CD4-positive, alpha-beta T cell (primary cell): ENCODE measurements at regions not wholly inside any gene's neighbourhood (a gene's known extent, or its start where the extent isn't known, plus 50 kb on each side); places are given as distances from the start of the nearest gene placed in this dataset.
A peak's percentile ranks its signal among the peaks of the same experiment; 100 is the strongest.

Experiments
- ATAC-seq: fragments of 200-7000 bp; cut with Tn5 transposase; one replicate; pipeline ENCODE4 v1.10.0; 2022; ENCODE audit warnings: mild to moderate bottlenecking; ENCODE audit not compliant: poor library complexity
- CTCF ChIA-PET: fragments of 350-600 bp; sonication (Branson Sonifier 250); formaldehyde crosslinking; loops from one replicate; lab custom pipeline; 2021; ENCODE audit warnings: antibody characterized with exemption, inconsistent platforms; lab: Charles Lee
- POLR2A ChIA-PET: fragments of 350-600 bp; sonication (Branson Sonifier 250); formaldehyde crosslinking; loops from one replicate; lab custom pipeline; 2021; ENCODE audit warnings: antibody characterized with exemption, inconsistent platforms; lab: Charles Lee
- DNase-seq, 14 experiments: peaks; one replicate each; pipeline ENCODE4 v3.0.0-alpha.2; 2013 to 2020; ENCODE audit warnings: mixed read lengths in 2 of 14
- H3K27ac ChIP-seq, 2 donors: one replicate each; pipeline versions ENCODE4 v1.5.1 to v1.7.0; 2013; ENCODE audit warnings: low read length in 2 of 2, low read depth in 1 of 2, mild to moderate bottlenecking in 1 of 2
- H3K27me3 ChIP-seq, 2 experiments: 1 replicate in 1 of 2; 2 replicates in 1 of 2; pipeline versions ENCODE4 v1.6.1 to v1.7.0; 2013; ENCODE audit warnings: low read length in 2 of 2, control low read depth in 1 of 2, mild to moderate bottlenecking in 1 of 2, moderate library complexity in 1 of 2; ENCODE audit not compliant: insufficient read depth in 2 of 2, control insufficient read depth in 1 of 2
- H3K36me3 ChIP-seq: one replicate; pipeline ENCODE4 v1.6.1; 2013; ENCODE audit warnings: low read length, control low read depth; ENCODE audit not compliant: insufficient read depth
- H3K4me1 ChIP-seq: one replicate; pipeline ENCODE4 v1.6.1; 2013; ENCODE audit warnings: low read length, control low read depth; ENCODE audit not compliant: insufficient read depth
- H3K4me3 ChIP-seq: one replicate; pipeline ENCODE4 v1.5.1; 2013; ENCODE audit warnings: mild to moderate bottlenecking, low read length, moderate library complexity
- H3K9me3 ChIP-seq, 2 experiments: 1 replicate in 1 of 2; 2 replicates in 1 of 2; pipeline versions ENCODE4 v1.6.1 to v1.7.0; 2013; ENCODE audit warnings: low read length in 2 of 2, mild to moderate bottlenecking in 2 of 2, control low read depth in 1 of 2, moderate library complexity in 1 of 2; ENCODE audit not compliant: control insufficient read depth in 1 of 2, insufficient read depth in 1 of 2
- H3K27ac Mint-ChIP-seq: one replicate; pipeline ENCODE4 v1.8.0; 2020; ENCODE audit warnings: mixed read lengths
- H3K27me3 Mint-ChIP-seq: one replicate; pipeline ENCODE4 v1.8.0; 2021; ENCODE audit warnings: mixed read lengths
- H3K36me3 Mint-ChIP-seq: one replicate; pipeline ENCODE4 v1.8.0; 2021; ENCODE audit warnings: low read depth, mixed read lengths
- H3K4me1 Mint-ChIP-seq: one replicate; pipeline ENCODE4 v1.8.0; 2021; ENCODE audit warnings: low read depth, mixed read lengths
- H3K4me3 Mint-ChIP-seq: one replicate; pipeline ENCODE4 v1.8.0; 2020; ENCODE audit warnings: mild to moderate bottlenecking, mixed read lengths
- H3K9me3 Mint-ChIP-seq: one replicate; pipeline ENCODE4 v1.8.0; 2020; ENCODE audit warnings: mixed read lengths
- CTCF ChIP-seq: fragments of 200-600 bp; IDR thresholded peaks from one replicate; pipeline ENCODE4 v1.8.0; 2022; ENCODE audit warnings: antibody characterized with exemption, mild to moderate bottlenecking
- intact Hi-C, 2 experiments: fragments of 100-400 bp; cut with DNase I in 1 of 2; cut with micrococcal nuclease in 1 of 2; formaldehyde crosslinking; loops; one replicate each; pipeline versions ENCODE4 v1.15.1 to v1.9.0; 2023 to 2025; cut with DNase I, micrococcal nuclease

GRCh38 chrX:42627891-42628290 is 150.1 kb downstream of the PPP1R2C start:
- CTCF ChIA-PET: no interaction called here
- DNase-seq: no peak
- TF ChIP-seq CTCF: no peak
- no peak overlapping the region for H3K4me3 ChIP-seq
- Mint-ChIP-seq H3K27me3 (no peaks in the 10 kb centered on the region), H3K4me3 (no peak overlapping the region), H3K27ac (no peak overlapping the region), H3K36me3 (no peaks in the 10 kb centered on the region), H3K4me1 (no peaks in the 10 kb centered on the region), H3K9me3 (peaks cover 2% of the 10 kb centered on the region)
- no peaks in the 10 kb centered on the region for H3K27me3 ChIP-seq
- H3K9me3 ChIP-seq: no peaks in the 10 kb centered on the region
- no peaks in the 10 kb centered on the region for H3K36me3 ChIP-seq
- POLR2A ChIA-PET: no interaction called here
- ATAC-seq: no peak
- H3K4me1 ChIP-seq: no peaks in the 10 kb centered on the region
- intact Hi-C loops: no loop called here
- no peak overlapping the region for H3K27ac ChIP-seq

- no peaks in the 10 kb centered on the region for H3K4me1 ChIP-seq
- H3K27me3 Mint-ChIP-seq: no peaks in the 10 kb centered on the region
- no peaks in the 10 kb centered on the region for H3K36me3 ChIP-seq
- intact Hi-C loops: no loop called here
- ATAC-seq (no peak), DNase-seq (no peak)
- ChIA-PET CTCF (no interaction called here), POLR2A (no interaction called here)
- no peaks in the 10 kb centered on the region for H3K9me3 ChIP-seq
- no peak overlapping the region for H3K4me3 Mint-ChIP-seq
- TF ChIP-seq CTCF: no peak
- peaks cover under 1% of the 10 kb centered on the region for H3K9me3 Mint-ChIP-seq
- H3K27ac Mint-ChIP-seq: no peak overlapping the region
- no peak overlapping the region for H3K4me3 ChIP-seq
- no peaks in the 10 kb centered on the region for H3K4me1 Mint-ChIP-seq
- H3K27ac ChIP-seq: no peak overlapping the region
- no peaks in the 10 kb centered on the region for H3K36me3 Mint-ChIP-seq
- no peaks in the 10 kb centered on the region for H3K27me3 ChIP-seq
Observed at GRCh38 chrX:42624524-42624923, 153.4 kb downstream of the PPP1R2C start.

- TF ChIP-seq CTCF: no peak
- no peaks in the 10 kb centered on the region for H3K36me3 Mint-ChIP-seq
- H3K4me3 Mint-ChIP-seq: no peak overlapping the region
- ChIA-PET CTCF (no interaction called here), POLR2A (no interaction called here)
- DNase-seq (peak in 1 of 14 experiments; percentile 5), ATAC-seq (no peak)
- H3K36me3 ChIP-seq: no peaks in the 10 kb centered on the region
- H3K27me3 ChIP-seq: no peaks in the 10 kb centered on the region
- no peak overlapping the region for H3K27ac Mint-ChIP-seq
- no peaks in the 10 kb centered on the region for H3K9me3 ChIP-seq
- peaks cover 12% of the 10 kb centered on the region for H3K4me1 ChIP-seq
- no peak overlapping the region for H3K4me3 ChIP-seq
- peaks cover 16% of the 10 kb centered on the region for H3K4me1 Mint-ChIP-seq
- no peaks in the 10 kb centered on the region for H3K27me3 Mint-ChIP-seq
- H3K27ac ChIP-seq: no peak overlapping the region
- no peaks in the 10 kb centered on the region for H3K9me3 Mint-ChIP-seq
- intact Hi-C loops: no loop called here
Observed at GRCh38 chrX:42619068-42619467, 158.9 kb downstream of the PPP1R2C start.
